ENCODE measurements at regions not wholly inside any gene's neighbourhood (a gene's known extent, or its start where the extent isn't known, plus 50 kb on each side); places are given as distances from the start of the nearest gene placed in this dataset.

GRCh38 chr9:107944387-107944786, 454.8 kb upstream of the KLF4 start:
- in situ Hi-C loops (cut with MboI; ENCODE audit: low pct_unique_long_range_greater_than_20kb, low sequenced_read_pairs, unreplicated experiment), result no loop called here
- no peak for TF ChIP-seq CTCF (IDR thresholded peaks at IDR 0.05; ENCODE audit: extremely low read depth, insufficient read depth, missing control alignments)
- DNase-seq (ENCODE audit: low spot score), result no peak

GRCh38 chr9:107943901-107944300, 454.3 kb upstream of the KLF4 start:
- no peak for TF ChIP-seq CTCF (IDR thresholded peaks at IDR 0.05; ENCODE audit: extremely low read depth, insufficient read depth, missing control alignments)
- in situ Hi-C loops (cut with MboI; ENCODE audit: low pct_unique_long_range_greater_than_20kb, low sequenced_read_pairs, unreplicated experiment), result no loop called here
- DNase-seq (ENCODE audit: low spot score), result no peak

GRCh38 chr9:107942856-107943255, 453.3 kb upstream of the KLF4 start:
- TF ChIP-seq CTCF (IDR thresholded peaks at IDR 0.05; ENCODE audit: extremely low read depth, insufficient read depth, missing control alignments), result no peak
- no peak for DNase-seq (ENCODE audit: low spot score)
- in situ Hi-C loops (cut with MboI; ENCODE audit: low pct_unique_long_range_greater_than_20kb, low sequenced_read_pairs, unreplicated experiment), result no loop called here

- DNase-seq (ENCODE audit: low spot score), result no peak
- no peak for TF ChIP-seq CTCF (IDR thresholded peaks at IDR 0.05; ENCODE audit: extremely low read depth, insufficient read depth, missing control alignments)
- in situ Hi-C loops (cut with MboI; ENCODE audit: low pct_unique_long_range_greater_than_20kb, low sequenced_read_pairs, unreplicated experiment), result no loop called here
Observed at GRCh38 chr9:107942291-107942690, 452.7 kb upstream of the KLF4 start.

- no peak for DNase-seq (ENCODE audit: low spot score)
- TF ChIP-seq CTCF (IDR thresholded peaks at IDR 0.05; ENCODE audit: extremely low read depth, insufficient read depth, missing control alignments), result no peak
- in situ Hi-C loops (cut with MboI; ENCODE audit: low pct_unique_long_range_greater_than_20kb, low sequenced_read_pairs, unreplicated experiment), result no loop called here
Observed at GRCh38 chr9:107940616-107941595, 451.3 kb upstream of the KLF4 start.

- in situ Hi-C loops (cut with MboI; ENCODE audit: low pct_unique_long_range_greater_than_20kb, low sequenced_read_pairs, unreplicated experiment), result no loop called here
- no peak for TF ChIP-seq CTCF (IDR thresholded peaks at IDR 0.05; ENCODE audit: extremely low read depth, insufficient read depth, missing control alignments)
- DNase-seq (ENCODE audit: low spot score), result no peak
Observed at GRCh38 chr9:107938801-107939386, 449.3 kb upstream of the KLF4 start.
